GM23338 (cell line): ENCODE measurements at regions not wholly inside any gene's neighbourhood (a gene's known extent, or its start where the extent isn't known, plus 50 kb on each side); places are given as distances from the start of the nearest gene placed in this dataset.

ENCODE experiments used
- EZH2 ChIP-seq: fragments of 200-600 bp; sonication (generic); IDR thresholded peaks from one replicate; pipeline ENCODE4 v1.8.0; 2017; ENCODE audit warnings: antibody characterized with exemption, mild to moderate bottlenecking, low read depth; ENCODE audit not compliant: unreplicated experiment
- EZH2phosphoT487 ChIP-seq: fragments of 200-600 bp; sonication (generic); IDR thresholded peaks from one replicate; pipeline ENCODE4 v1.8.1; 2018; ENCODE audit warnings: antibody characterized with exemption; ENCODE audit not compliant: unreplicated experiment
- TF ChIP-seq, protein P1 (sequence below), 2 experiments: fragments of 200-600 bp in 1 of 2; sonication (generic) in 1 of 2; conservative IDR thresholded peaks; 2 replicates each; pipeline versions ENCODE4 v1.5.1 to v1.6.1; 2016 to 2017; ENCODE audit warnings: antibody characterized with exemption in 2 of 2, low read depth in 2 of 2, mild to moderate bottlenecking in 2 of 2, moderate library complexity in 1 of 2
- TF ChIP-seq, protein P2 (sequence below): IDR thresholded peaks from 2 replicates; pipeline ENCODE4 v1.6.1; 2016; ENCODE audit warnings: antibody characterized with exemption

DNA sequence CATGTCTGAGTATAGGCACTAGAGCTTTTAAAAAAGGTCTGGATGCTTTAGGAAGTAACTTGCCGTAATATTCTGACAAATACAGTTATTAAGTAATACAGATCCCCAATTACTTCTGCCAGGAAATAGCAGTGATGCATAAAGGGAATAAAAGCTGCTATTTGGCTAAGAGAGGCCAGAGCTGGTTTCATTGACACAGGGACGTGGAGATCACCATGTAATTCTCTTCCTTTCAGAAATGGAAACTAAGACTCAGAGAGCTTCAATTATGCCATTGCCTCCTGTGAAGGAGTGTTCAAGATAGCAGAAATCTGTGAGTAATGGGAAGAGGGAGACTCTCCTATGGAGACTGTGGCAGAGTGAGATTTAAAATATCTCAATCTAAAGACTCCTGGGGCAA, 238.1 kb downstream of the SLITRK2 start:
- TF ChIP-seq, protein P1, sequence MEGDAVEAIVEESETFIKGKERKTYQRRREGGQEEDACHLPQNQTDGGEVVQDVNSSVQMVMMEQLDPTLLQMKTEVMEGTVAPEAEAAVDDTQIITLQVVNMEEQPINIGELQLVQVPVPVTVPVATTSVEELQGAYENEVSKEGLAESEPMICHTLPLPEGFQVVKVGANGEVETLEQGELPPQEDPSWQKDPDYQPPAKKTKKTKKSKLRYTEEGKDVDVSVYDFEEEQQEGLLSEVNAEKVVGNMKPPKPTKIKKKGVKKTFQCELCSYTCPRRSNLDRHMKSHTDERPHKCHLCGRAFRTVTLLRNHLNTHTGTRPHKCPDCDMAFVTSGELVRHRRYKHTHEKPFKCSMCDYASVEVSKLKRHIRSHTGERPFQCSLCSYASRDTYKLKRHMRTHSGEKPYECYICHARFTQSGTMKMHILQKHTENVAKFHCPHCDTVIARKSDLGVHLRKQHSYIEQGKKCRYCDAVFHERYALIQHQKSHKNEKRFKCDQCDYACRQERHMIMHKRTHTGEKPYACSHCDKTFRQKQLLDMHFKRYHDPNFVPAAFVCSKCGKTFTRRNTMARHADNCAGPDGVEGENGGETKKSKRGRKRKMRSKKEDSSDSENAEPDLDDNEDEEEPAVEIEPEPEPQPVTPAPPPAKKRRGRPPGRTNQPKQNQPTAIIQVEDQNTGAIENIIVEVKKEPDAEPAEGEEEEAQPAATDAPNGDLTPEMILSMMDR (conservative IDR thresholded peaks at IDR 0.05; ENCODE audit: low read depth in 2 of 2): no peak
- TF ChIP-seq EZH2phosphoT487 (no peak), EZH2 (no peak)
- TF ChIP-seq, protein P2, sequence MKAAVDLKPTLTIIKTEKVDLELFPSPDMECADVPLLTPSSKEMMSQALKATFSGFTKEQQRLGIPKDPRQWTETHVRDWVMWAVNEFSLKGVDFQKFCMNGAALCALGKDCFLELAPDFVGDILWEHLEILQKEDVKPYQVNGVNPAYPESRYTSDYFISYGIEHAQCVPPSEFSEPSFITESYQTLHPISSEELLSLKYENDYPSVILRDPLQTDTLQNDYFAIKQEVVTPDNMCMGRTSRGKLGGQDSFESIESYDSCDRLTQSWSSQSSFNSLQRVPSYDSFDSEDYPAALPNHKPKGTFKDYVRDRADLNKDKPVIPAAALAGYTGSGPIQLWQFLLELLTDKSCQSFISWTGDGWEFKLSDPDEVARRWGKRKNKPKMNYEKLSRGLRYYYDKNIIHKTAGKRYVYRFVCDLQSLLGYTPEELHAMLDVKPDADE: no peak
